GM12891 (cell line): ENCODE measurements at regions not wholly inside any gene's neighbourhood (a gene's known extent, or its start where the extent isn't known, plus 50 kb on each side); places are given as distances from the start of the nearest gene placed in this dataset.

Source experiments
- DNase-seq: peaks from one replicate; pipeline ENCODE4 v3.0.0; 2011; ENCODE audit warnings: low spot score; ENCODE audit not compliant: insufficient read length
- FAIRE-seq: peaks from 2 replicates; lab custom pipeline; 2011; peaks lifted over from hg19 to GRCh38; lab: Jason Lieb, UNC
- PAX5 ChIP-seq: IDR thresholded peaks from 2 replicates; pipeline ENCODE4 v1.6.1; 2011; ENCODE audit warnings: low read length, moderate library complexity, mild to moderate bottlenecking; ENCODE audit not compliant: insufficient read depth, severe bottlenecking
- POLR2A ChIP-seq: IDR thresholded peaks from 2 replicates; pipeline ENCODE4 v1.6.1; 2011; ENCODE audit warnings: low read depth, low read length, control low read depth
- POLR2AphosphoS5 ChIP-seq: IDR thresholded peaks from 2 replicates; pipeline ENCODE4 v1.6.1; 2011; ENCODE audit warnings: low read depth, low read length, control low read depth
- POU2F2 ChIP-seq: IDR thresholded peaks from 2 replicates; pipeline ENCODE4 v1.6.1; 2011; ENCODE audit warnings: low read depth, mild to moderate bottlenecking, control low read depth, low read length, moderate library complexity
- SPI1 ChIP-seq: IDR thresholded peaks from 2 replicates; pipeline ENCODE4 v1.6.1; 2011; ENCODE audit warnings: low read depth, low read length, control low read depth
- TAF1 ChIP-seq: IDR thresholded peaks from 2 replicates; pipeline ENCODE4 v1.6.1; 2011; ENCODE audit warnings: low read depth, low read length, control low read depth

DNA sequence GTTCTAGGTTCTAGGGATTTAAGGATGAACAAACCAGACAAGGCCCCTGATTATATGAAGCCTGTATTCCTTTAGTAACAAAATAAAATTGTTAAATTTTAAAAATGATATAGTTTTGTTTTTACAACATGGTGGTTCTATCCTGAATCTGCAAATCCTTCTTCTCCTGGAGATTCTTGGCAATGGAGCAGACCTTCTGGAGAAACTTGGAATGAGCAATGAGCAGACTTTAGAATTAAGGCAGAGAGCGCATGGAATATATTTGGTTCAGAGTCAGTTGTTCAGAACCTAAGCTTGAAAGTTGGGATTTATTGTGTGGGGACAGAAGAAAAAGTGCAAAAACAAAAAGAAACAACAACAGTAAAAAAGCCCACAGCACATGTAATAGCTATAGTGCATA lies 381.1 kb downstream of the ADGRL2 start:
- DNase-seq (no peak), FAIRE-seq (no peak)
- TF ChIP-seq TAF1 (no peak), POLR2A (no peak), PAX5 (no peak), SPI1 (no peak), POLR2AphosphoS5 (no peak), POU2F2 (no peak)

DNA sequence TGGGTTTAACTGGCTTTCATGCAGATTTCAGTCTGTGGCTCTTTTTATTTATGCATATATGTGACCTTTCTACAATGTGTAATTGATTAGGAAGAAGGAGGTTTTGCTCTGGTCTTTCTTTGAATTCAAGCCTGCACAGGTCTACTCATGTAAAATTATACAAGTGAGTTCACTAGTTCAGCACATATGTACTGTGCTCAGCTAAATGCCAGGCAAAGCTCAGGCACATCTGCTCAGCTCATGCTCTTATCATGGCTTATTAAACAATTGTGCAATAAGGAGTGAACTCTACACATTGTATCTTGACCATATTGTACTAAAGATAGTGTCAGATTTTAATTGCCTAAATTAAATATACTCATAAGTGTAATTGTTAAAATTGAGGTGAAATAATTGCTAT lies 378.4 kb downstream of the ADGRL2 start:
- DNase-seq (no peak), FAIRE-seq (no peak)
- TF ChIP-seq POU2F2 (no peak), PAX5 (no peak), POLR2A (no peak), SPI1 (no peak), TAF1 (no peak), POLR2AphosphoS5 (no peak)

DNA sequence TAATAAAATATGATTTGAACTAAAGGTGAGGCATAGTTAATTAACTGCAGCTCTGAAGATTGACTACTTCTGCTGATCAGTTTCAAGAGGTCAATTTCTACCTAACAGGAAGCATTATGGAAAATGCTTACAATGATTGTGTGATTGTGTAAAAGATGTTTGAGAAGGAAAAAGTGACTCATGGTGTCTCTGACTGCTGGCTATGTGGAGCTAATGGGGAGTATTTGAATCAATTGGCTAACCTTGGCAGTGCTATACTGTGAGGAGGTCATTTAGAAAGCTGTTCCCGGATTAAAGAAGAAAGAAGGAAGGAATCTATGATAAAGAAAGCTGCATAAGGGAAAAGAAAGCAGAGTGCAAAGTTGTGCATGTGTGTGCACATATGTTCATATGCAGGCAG lies 376.5 kb downstream of the ADGRL2 start:
- DNase-seq (no peak), FAIRE-seq (no peak)
- TF ChIP-seq SPI1 (no peak), PAX5 (no peak), POU2F2 (no peak)

DNA sequence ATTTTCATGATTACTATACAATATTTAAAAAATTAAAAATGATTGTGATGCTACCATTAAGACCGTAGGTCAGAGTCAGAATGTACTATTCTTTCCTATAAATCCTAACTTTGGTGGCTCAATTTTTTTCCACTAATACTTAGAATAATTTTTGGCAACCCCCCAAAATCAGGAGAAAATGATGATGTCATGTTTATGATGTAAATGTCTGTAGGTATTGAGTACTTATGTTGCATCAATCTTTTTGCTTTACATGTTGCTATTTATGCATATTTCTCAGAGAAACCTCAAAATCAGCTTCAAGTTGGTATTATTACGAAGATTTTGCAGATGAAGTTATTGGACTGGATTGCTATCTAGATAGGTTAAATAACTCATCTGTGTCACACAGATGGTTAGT lies 371.2 kb downstream of the ADGRL2 start:
- no peak for FAIRE-seq
- DNase-seq, result no peak
- no peak for TF ChIP-seq POLR2A
- no peak for TF ChIP-seq SPI1
- no peak for TF ChIP-seq POLR2AphosphoS5

DNA sequence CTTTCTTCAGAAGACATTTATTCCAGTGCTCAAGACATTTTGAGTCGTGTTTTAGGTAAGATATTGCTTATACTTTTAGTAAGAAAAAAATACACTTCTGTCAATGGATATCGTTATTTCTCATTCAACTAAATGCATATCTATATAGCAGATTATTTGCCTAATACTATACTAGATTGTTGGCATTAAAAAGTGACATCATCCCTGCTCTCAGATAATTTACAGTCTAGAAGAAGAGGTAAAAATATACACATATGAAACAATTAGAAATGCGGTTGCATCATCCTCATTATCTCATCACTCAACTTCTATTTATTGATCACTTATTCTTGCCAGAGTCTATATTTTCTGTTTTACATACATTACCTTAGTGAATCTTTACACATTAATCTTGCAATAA lies 367.7 kb downstream of the ADGRL2 start:
- DNase-seq (no peak), FAIRE-seq (no peak)
- TF ChIP-seq SPI1 (no peak), POLR2AphosphoS5 (no peak), POLR2A (no peak), PAX5 (no peak), POU2F2 (no peak), TAF1 (no peak)

DNA sequence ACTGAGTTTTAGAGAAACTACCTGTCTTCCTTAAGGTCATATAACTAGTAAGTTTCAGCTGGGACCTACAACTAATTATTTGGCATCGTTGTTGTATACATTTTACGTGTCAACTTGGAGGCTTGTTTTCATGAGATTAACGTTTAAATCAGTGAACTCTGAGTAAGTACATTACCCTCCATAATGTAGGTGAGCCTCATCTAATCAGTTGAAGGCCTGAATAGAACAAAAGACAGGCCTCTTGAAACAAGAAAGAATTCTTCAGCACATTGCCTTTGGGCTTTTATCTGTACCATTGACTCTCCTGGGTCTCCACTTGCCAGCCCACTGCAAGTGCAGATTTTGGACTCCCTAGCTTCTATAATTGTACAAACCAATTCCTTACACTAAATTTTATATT lies 364.6 kb downstream of the ADGRL2 start:
- FAIRE-seq, result no peak
- no peak for DNase-seq
- TF ChIP-seq POU2F2 (no peak), TAF1 (no peak), POLR2A (no peak), PAX5 (no peak), POLR2AphosphoS5 (no peak), SPI1 (no peak)

DNA sequence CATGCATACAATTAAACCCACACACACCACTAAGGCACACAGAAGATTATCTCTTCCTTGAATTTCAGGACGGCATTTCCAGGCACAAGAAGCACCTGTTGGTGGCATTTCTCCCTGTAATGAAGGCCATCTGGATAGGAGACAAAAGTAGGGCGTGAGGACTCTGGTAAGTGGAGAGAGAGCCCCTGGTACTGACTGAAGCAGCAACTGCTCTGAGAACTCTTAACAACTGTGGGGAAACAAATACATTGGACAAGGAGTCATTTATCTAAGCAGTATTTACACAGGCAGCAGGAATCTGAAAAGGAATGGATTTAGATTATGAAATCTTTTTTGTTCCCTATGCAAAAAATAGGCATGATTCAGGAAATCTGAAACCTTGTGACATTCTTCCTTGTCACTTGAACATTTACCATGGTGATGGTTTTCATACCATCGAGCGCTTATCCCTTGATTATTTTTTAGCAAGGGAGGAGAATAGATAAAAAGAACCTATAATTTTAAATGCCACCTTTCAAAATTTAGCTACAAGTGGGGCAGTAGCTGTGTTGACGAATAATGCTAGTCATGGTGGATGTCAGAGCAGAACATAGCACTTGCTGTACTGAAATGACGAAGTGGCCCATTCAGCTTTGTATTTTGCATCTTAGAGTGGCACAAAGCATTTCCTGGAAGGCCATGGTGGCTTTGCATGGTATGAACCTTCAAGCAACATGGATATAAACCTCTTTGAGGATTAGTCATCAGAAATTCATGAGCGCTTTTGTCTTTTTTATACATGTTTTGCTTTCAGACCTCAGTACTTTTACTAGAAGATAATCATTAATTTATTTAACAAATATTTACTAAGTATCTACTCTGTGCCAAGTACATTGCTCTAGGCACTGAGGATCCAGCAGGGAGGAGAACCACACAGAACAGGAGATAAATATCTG lies 362.0 kb downstream of the ADGRL2 start:
- DNase-seq, result no peak
- no peak for TF ChIP-seq PAX5
- TF ChIP-seq POLR2A, result no peak
- no peak for TF ChIP-seq POU2F2
- no peak for TF ChIP-seq TAF1
- no peak for TF ChIP-seq SPI1
- TF ChIP-seq POLR2AphosphoS5, result no peak
- no peak for FAIRE-seq

DNA sequence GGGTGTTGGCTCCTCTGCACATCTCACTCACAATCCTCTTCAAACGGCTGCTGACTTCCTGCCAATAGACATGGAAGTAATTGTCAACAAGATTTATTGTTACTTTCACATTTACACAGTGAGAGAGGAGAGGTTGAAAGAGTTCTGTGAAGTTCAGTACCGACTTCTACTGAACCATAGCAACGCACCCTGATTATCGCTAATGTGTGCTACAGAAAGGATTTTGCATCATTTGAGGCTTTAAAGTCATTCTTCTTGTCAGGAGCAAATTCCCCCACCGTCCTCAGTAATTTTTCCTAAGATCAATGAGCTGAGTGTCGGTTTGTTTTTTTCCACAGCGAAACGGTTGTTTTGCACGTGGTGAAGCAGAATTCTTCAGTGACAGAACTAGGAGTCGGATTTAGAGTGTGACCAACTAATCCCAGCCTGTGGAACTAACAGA lies 361.0 kb downstream of the ADGRL2 start:
- no peak for DNase-seq
- TF ChIP-seq SPI1, result no peak
- FAIRE-seq, result no peak

DNA sequence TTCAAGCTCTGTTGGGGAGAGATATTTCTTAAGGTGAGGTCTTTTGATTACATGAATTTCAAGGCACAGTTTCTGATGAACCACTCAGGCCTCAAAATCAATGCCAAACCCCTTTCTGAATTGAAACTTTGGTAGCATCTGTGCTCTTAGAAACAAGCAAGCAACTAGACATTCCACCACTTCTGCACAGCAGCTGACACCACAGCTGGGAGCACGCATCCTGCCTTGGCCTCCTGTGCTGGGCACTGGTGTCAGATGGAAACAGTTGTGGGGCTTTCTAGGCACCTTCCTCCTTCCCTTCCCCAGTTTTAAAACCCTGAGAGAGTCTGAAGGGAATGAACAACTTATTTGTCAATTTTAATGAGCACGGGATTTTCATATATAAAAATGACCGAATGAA lies 360.2 kb downstream of the ADGRL2 start:
- DNase-seq, result no peak
- TF ChIP-seq TAF1, result no peak
- no peak for FAIRE-seq

DNA sequence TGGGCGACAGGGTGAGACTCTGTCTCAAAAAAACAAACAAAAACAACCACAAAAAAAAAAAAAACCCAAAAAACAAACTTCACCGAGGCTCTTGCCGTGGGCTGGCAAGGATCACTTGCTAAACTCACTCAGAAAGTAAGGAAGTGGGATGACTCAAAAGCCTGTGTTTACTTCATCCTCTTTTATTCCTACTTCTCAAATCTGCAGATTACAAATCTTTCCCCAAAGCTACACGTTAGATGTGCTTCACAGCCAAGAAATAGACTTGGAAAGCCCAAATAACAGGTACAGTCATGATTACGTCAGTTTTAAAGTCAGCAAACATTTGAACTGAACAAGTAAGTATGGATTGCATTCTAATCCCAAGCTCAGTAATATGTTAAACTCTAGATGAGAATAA lies 359.3 kb downstream of the ADGRL2 start:
- DNase-seq (no peak), FAIRE-seq (no peak)
- TF ChIP-seq POLR2AphosphoS5, result no peak
- TF ChIP-seq TAF1, result no peak
- no peak for TF ChIP-seq SPI1
- TF ChIP-seq POLR2A, result no peak
- no peak for TF ChIP-seq POU2F2
- no peak for TF ChIP-seq PAX5
